ENCODE measurements at regions not wholly inside any gene's neighbourhood (a gene's known extent, or its start where the extent isn't known, plus 50 kb on each side); places are given as distances from the start of the nearest gene placed in this dataset.
"Not testable (repeated sequence)": the region's sequence is repeated elsewhere in the genome, so short reads cannot be mapped to it uniquely, and the experiment has no call there.

GRCh38 chr13:111679645-111680044, 359.2 kb downstream of the TEX29 start:
- TF ChIP-seq, protein P1, sequence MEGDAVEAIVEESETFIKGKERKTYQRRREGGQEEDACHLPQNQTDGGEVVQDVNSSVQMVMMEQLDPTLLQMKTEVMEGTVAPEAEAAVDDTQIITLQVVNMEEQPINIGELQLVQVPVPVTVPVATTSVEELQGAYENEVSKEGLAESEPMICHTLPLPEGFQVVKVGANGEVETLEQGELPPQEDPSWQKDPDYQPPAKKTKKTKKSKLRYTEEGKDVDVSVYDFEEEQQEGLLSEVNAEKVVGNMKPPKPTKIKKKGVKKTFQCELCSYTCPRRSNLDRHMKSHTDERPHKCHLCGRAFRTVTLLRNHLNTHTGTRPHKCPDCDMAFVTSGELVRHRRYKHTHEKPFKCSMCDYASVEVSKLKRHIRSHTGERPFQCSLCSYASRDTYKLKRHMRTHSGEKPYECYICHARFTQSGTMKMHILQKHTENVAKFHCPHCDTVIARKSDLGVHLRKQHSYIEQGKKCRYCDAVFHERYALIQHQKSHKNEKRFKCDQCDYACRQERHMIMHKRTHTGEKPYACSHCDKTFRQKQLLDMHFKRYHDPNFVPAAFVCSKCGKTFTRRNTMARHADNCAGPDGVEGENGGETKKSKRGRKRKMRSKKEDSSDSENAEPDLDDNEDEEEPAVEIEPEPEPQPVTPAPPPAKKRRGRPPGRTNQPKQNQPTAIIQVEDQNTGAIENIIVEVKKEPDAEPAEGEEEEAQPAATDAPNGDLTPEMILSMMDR (IDR thresholded peaks at IDR 0.05), result not testable (repeated sequence)
- TF ChIP-seq POLR2A (IDR thresholded peaks at IDR 0.05), result not testable (repeated sequence)
